Mesothelial cell of epicardium (in vitro differentiated cells): ENCODE measurements at regions not wholly inside any gene's neighbourhood (a gene's known extent, or its start where the extent isn't known, plus 50 kb on each side); places are given as distances from the start of the nearest gene placed in this dataset.

ENCODE experiments used
- DNase-seq, 2 experiments: peaks; one replicate each; pipeline ENCODE4 v3.0.0; 2021; ENCODE audit warnings: low spot score in 2 of 2; ENCODE audit not compliant: unreplicated experiment in 2 of 2
- H3K27ac Mint-ChIP-seq: 2 replicates; pipeline ENCODE4 v1.8.0; 2021; ENCODE audit warnings: mixed read lengths
- H3K27me3 Mint-ChIP-seq: 2 replicates; pipeline ENCODE4 v1.8.0; 2021; ENCODE audit warnings: low read depth, mixed read lengths
- H3K36me3 Mint-ChIP-seq: 2 replicates; pipeline ENCODE4 v1.8.0; 2021; ENCODE audit warnings: mixed read lengths
- H3K4me1 Mint-ChIP-seq: 2 replicates; pipeline ENCODE4 v1.8.0; 2021; ENCODE audit warnings: mixed read lengths
- H3K4me3 Mint-ChIP-seq: 2 replicates; pipeline ENCODE4 v1.8.0; 2021; ENCODE audit warnings: mild to moderate bottlenecking, moderate library complexity, mixed read lengths
- H3K9me3 Mint-ChIP-seq: 2 replicates; pipeline ENCODE4 v1.8.0; 2021; ENCODE audit warnings: mixed read lengths
- TF ChIP-seq, protein P1 (sequence below): fragments of 200-600 bp; sonication (generic); IDR thresholded peaks from one replicate; pipeline ENCODE4 v1.5.0; 2021; ENCODE audit warnings: antibody characterized with exemption; ENCODE audit not compliant: unreplicated experiment

DNA sequence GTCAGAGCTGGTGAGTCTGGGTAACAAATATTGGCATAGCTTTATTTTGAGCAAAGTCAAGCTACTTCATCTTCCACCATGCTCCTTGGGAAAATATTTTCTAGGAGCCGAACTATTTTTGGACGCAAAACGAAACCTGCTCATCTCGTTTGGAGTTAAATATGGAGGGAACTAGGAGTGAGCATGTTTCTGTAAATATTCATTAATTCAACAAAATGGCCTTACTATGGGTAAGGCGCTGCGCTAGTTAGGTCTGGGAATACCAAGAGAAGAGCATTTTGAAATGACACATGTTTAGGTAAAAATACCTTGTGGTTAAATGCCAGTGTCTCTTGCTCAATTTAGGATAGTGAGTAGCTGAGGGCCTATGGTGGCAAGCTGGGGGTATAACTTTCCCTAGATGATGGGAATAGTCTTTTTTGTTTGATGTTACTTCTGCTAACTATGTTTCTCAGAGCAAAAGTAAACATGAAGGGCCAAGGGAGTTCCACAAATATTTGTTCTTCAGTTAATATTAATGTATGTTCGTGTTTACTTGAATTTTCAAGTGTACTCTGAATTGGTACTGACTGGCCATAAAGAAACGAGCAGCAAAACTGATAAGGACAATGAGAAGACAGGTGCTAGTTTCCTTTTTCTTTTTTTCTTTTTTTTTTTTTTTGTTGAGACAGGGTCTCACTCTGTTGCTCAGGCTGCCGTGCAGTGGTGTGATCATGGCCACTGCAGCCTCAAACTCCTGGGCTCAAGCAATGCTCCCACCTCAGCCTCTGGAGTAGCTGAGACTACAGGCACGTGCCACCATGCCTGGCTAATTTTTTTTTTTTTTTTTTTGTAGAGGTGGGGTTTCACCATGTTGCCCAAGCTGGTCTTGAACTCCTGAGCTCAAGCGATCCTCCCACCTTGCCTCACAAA, 77.7 kb downstream of the MAP1LC3B2 start:
- TF ChIP-seq, protein P1, sequence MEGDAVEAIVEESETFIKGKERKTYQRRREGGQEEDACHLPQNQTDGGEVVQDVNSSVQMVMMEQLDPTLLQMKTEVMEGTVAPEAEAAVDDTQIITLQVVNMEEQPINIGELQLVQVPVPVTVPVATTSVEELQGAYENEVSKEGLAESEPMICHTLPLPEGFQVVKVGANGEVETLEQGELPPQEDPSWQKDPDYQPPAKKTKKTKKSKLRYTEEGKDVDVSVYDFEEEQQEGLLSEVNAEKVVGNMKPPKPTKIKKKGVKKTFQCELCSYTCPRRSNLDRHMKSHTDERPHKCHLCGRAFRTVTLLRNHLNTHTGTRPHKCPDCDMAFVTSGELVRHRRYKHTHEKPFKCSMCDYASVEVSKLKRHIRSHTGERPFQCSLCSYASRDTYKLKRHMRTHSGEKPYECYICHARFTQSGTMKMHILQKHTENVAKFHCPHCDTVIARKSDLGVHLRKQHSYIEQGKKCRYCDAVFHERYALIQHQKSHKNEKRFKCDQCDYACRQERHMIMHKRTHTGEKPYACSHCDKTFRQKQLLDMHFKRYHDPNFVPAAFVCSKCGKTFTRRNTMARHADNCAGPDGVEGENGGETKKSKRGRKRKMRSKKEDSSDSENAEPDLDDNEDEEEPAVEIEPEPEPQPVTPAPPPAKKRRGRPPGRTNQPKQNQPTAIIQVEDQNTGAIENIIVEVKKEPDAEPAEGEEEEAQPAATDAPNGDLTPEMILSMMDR: no peak
- no peak for DNase-seq
- peaks cover 12% of the 10 kb centered on the region for H3K4me1 Mint-ChIP-seq
- H3K27ac Mint-ChIP-seq: no peak overlapping the region
- no peaks in the 10 kb centered on the region for H3K36me3 Mint-ChIP-seq
- no peaks in the 10 kb centered on the region for H3K27me3 Mint-ChIP-seq
- no peak overlapping the region for H3K4me3 Mint-ChIP-seq
- H3K9me3 Mint-ChIP-seq: peaks cover 4% of the 10 kb centered on the region

DNA sequence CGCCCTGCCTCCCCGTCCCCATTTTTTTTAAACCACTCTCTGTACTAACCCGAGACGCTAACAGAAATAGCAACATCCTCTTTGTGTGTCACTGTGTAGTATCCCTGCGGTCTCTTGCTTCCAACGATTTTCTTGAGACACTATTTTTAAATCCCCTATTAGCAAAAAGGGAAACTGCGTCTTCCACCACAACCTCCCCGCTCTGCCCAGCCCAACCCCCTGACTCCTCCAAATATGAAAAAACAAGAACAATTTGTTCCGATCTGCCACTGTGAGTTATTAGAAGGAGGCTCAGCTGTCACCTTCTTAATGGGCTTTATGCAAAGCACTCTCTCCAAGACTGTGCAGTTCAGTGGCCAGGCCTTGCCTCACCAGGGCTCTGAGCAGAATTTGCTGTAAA, 76.3 kb downstream of the MAP1LC3B2 start:
- H3K36me3 Mint-ChIP-seq: no peaks in the 10 kb centered on the region
- no peak for DNase-seq
- H3K27me3 Mint-ChIP-seq: no peaks in the 10 kb centered on the region
- H3K4me3 Mint-ChIP-seq: no peak overlapping the region
- H3K4me1 Mint-ChIP-seq: peaks cover 15% of the 10 kb centered on the region
- TF ChIP-seq, protein P1: no peak
- no peak overlapping the region for H3K27ac Mint-ChIP-seq
- H3K9me3 Mint-ChIP-seq: no peaks in the 10 kb centered on the region

DNA sequence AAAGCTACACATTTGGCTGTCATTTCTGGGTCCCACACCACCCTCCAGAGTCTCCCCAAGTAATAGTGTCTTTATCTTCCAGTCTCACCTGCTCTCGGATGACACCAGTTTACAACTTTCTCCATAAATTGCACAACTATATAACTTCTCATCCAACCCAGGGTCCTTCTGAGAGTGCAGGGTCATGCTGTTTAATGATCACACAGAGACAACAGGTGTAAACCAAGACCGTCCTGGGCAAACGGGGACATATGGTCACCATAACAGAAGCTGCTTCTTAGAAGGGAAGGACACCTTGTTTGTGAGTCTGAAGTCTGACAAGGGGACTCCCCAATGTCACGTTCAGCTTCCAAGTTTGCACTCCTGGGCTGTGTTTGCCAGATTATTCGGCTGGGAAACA, 74.3 kb downstream of the MAP1LC3B2 start:
- no peak overlapping the region for H3K27ac Mint-ChIP-seq
- DNase-seq: no peak
- TF ChIP-seq, protein P1: no peak
- peaks cover 6% of the 10 kb centered on the region for H3K4me1 Mint-ChIP-seq
- H3K36me3 Mint-ChIP-seq: no peaks in the 10 kb centered on the region
- no peaks in the 10 kb centered on the region for H3K27me3 Mint-ChIP-seq
- no peak overlapping the region for H3K4me3 Mint-ChIP-seq
- H3K9me3 Mint-ChIP-seq: no peaks in the 10 kb centered on the region

DNA sequence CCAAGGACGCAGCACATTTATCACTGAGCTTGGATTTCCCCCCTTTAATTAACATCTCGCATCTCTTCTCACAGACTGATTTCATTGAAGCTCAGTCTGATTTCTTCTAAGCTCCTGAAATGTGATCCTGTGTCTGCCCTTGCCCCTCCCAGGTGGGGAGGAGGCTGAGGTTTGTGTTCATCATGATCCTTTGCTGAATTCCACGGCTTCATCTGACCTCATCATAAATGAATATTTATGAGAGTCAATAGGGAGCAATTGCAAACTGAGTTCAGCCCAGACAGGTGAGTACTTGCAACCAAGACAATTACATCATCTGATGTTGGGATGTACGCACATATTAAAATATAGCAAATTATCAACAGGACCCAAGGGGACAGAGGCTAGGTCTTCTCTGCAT, 72.4 kb downstream of the MAP1LC3B2 start:
- Mint-ChIP-seq H3K27ac (no peak overlapping the region), H3K4me1 (peaks cover 6% of the 10 kb centered on the region), H3K4me3 (no peak overlapping the region), H3K27me3 (no peaks in the 10 kb centered on the region), H3K36me3 (no peaks in the 10 kb centered on the region), H3K9me3 (no peaks in the 10 kb centered on the region)
- no peak for DNase-seq
- TF ChIP-seq, protein P1: no peak

DNA sequence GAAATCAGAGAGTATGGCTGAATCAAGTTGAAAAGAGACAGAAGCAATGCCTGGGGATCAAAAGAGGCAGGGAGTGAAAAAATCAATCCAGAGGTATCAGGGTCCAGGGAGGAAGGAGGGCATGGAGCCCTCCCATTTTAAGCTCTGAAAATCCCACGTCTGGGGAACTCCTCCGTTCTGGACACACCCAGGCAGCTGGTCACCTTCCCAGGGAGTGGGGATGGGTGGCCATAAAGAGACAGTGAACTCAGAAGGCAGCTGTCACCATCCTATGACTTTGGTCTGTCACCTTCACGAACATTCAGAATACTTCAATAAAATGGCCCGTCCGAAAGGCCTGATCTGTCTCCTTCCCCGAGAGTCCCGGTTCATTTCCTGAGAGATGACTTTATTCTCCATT, 71.6 kb downstream of the MAP1LC3B2 start:
- H3K4me3 Mint-ChIP-seq: no peak overlapping the region
- H3K9me3 Mint-ChIP-seq: no peaks in the 10 kb centered on the region
- H3K27ac Mint-ChIP-seq: no peak overlapping the region
- H3K27me3 Mint-ChIP-seq: no peaks in the 10 kb centered on the region
- H3K4me1 Mint-ChIP-seq: peaks cover 6% of the 10 kb centered on the region
- DNase-seq: no peak
- no peaks in the 10 kb centered on the region for H3K36me3 Mint-ChIP-seq
- TF ChIP-seq, protein P1: no peak
